NK-92 treated with Interleukin-12 subunit alpha and Interleukin-12 subunit beta, amount 100 ng/mL, for 24 hours (cell line): ENCODE measurements at regions not wholly inside any gene's neighbourhood (a gene's known extent, or its start where the extent isn't known, plus 50 kb on each side); places are given as distances from the start of the nearest gene placed in this dataset.
"Not testable (repeated sequence)": the region's sequence is repeated elsewhere in the genome, so short reads cannot be mapped to it uniquely, and the experiment has no call there.

Experiments used
- DNase-seq: peaks from one replicate; lab custom pipeline; 2025; lab: John Stamatoyannopoulos, UW

DNA sequence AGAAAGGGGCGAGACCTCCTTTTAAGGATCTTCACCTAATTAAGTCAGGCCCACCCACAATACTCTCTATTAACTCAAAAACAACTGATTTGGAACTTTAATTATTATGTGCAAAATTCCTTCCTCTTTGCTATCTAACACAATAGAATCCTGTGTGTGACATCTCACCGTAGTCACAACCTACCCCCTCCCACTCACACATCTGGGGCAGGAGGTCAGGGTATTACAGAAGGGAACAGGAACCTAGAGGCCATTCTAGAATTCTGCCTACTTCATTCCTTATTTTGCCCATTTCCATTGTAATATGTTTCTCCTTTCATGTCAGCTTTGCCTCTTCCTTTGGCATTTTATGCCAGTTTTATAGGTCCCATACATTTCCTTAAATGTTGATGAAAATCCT is 829.3 kb upstream of the ID2 start:
- DNase-seq, result no peak

DNA sequence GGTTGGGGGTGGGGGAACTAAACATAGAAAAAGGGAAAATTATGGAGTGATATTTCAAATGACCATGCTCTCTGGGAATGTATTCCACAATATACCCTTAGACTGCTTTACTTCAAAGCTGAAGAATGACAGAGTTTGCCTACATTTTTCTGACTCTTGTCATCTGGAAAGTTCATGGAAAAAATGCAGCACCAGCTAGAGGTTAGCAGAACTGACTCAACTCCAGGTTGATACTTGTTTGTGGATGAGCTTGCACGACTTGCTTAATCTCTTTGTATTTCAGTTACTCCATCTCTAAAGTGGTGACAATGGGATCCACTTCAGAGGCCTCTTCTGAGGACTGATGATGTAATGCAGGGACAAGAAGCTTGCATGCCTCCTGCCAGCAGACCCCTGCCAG is 824.0 kb upstream of the ID2 start:
- DNase-seq, result no peak

- DNase-seq, result no peak
Measured at GRCh38 chr2:7858624-7859023, 823.2 kb upstream of the ID2 start.

- no peak for DNase-seq
Measured at GRCh38 chr2:7860693-7861092, 821.2 kb upstream of the ID2 start.

DNA sequence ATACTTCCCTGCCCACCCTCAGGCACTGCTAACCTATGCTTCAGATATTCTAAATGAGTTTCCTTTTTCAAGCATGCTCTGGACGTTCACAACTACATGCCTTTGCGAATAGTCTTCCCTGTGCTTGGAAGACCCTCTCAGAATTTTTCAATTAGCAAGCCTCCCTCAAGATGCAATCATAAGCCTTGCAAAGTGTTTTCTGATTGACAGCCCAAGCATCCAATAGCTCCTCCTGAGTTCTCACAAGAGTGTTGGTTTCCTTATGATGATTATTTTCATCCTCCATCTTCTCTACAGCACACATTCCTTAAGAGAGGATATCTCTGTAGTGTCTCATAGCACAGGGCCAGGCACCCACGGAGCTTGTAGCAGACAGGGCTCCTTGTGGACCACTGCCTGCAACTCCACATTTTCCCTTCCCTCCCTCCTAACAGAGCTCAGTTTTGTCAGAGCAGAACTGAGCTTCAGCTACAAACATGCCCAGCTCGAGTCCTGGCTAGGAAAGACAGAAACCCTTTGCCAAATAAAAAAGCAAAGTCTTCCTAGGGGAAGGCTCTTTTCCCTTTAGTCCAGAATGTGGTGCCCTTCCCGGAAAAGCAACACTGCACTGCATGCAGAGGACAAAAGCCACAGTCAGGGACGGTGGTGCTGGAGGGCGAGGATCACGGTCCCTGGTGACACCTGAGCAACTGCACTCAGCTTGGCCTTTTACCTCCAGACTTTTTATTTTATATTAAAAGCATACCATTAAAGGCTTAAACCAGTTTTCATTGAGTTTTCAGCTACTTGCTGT is 819.8 kb upstream of the ID2 start:
- no peak for DNase-seq

GRCh38 chr2:7866104-7866503 is 815.8 kb upstream of the ID2 start:
- no peak for DNase-seq

DNA sequence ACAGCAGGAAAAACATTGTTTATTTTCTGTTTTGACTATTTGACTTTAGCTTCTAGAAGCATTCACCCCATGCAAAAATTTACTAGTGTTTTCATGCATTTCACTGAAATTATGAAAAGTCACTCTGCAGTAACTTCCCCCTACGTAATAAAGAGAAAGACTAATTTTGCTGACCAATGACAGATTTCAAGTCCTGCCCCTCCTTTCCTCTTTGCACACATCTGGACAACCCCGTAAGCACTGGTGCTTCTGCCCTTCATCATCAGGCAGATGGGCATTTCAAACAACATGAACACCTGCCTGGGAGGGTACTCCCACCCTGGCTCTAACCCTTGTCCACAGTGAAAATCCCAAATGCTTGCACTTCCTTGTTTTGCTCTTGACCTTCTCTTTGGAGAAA is 815.0 kb upstream of the ID2 start:
- DNase-seq, result no peak

DNA sequence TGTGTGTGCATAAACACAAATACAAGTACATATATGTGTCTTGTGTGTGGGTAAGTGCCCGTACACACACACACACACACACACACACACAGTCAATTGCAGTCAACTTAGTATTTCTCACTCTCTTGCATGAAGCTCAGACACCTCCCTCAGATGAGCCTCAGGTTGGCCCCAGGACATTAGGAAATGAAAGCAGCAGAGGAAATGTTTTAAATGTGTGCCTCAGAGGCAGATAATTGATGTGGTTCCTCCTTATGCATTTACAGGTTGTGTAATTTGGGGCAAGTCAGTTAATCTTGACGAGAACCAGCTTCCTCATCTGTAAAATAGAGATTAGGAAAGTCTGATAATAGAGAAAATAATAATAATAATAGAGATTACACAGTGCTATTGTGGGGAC is 814.0 kb upstream of the ID2 start:
- DNase-seq, result no peak

- DNase-seq, result no peak
Measured at GRCh38 chr2:7868836-7869235, 813.0 kb upstream of the ID2 start.

DNA sequence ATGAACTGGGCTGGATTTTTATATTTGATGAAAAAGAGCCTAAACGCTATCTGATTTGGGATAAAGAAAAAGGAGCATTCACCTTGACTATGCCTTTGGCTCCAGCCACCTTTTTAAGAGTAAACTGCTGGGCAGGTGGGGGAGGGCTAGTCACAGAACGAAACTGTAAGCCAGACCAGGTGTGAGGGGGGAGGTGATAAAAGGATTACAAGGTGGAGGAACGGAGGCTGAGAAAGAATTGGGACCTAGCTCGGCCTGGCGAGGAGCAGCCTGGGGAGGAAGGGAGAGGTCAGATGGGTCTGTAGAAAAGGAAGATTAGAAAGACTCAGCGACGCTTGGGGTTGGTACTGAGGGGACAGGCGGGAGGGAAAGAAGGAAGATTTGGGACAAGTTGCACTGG is 805.4 kb upstream of the ID2 start:
- DNase-seq, result not testable (repeated sequence)

DNA sequence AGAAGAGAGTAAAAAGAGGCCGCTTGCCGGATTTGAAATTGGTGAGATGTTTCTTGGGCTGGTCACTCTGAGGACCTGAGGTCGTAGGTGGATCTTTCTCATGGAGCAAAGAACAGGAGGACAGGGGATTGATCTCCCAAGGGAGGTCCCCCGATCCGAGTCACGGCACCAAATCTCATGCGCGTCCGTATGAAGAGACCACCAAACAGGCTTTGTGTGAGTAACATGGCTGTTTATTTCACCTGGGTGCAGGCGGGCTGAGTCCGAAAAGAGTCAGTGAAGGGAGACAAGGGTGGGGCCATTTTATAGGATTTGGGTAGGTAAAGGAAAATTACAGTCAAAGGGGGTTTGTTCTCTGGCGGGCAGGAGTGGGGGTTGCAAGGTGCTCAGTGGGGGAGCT is 803.6 kb upstream of the ID2 start:
- DNase-seq, result not testable (repeated sequence)

GRCh38 chr2:7878786-7879482 is 802.9 kb upstream of the ID2 start:
- DNase-seq, result no peak

- DNase-seq, result no peak
Measured at GRCh38 chr2:7879483-7879835, 802.4 kb upstream of the ID2 start.

DNA sequence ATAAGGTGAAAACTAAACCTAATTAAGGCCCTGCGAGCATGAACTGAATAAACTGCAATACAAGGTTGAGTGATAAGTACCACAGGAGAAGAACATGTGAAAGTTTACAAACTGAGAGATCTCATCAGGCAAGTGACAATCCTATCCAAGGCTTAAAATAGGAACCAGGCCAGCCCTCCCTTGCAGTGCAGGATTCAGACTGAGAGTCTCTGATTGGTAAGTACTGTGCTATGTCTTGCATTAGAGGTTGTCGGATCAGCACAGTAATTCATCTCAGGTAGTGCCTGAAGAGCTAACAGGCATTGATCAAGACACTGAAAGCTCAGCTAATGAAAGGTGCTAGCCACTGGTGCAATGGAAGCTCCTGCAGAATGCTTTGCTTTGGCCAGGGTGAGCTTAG is 801.7 kb upstream of the ID2 start:
- no peak for DNase-seq

DNA sequence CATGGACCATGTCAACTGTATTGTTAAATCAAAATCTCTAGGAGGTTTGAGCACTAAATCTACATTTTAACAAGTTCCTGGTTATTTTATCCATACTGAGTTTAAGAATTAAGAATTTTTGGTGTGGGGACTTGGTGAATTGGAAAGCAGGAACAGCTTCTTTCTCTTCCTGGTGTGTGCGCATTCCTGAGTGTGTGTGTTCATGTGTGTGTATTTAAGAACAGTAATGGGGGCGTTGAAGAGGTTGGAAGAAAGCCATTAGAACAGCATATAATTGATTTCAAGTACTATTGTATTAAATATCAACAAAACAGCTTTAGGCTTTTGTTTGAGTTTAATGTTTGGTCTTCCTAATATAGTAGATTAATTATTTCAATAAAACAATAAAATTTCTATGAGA is 801.3 kb upstream of the ID2 start:
- DNase-seq, result no peak

- no peak for DNase-seq
Measured at GRCh38 chr2:7881063-7881462, 800.8 kb upstream of the ID2 start.

- DNase-seq, result no peak
Measured at GRCh38 chr2:7881466-7881865, 800.4 kb upstream of the ID2 start.

DNA sequence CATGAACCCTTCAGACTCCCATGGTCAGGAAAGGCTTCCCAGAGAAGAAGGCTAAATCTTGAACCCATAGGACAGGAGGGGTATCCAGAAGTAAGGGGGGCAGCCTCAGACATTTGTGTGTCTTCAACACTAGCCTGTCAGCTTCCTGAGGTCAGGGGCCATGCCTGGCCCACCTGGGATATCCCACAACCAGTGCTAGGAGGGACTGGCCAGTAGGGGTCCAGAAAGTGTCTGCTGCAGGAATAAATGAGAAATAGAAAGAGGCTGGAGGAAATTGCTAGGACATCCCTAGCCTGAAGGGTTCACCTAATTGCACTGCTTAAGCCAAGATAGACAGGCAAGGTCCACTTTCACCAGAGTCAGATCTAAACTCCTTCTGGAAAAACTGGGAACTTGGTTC is 799.6 kb upstream of the ID2 start:
- DNase-seq, result no peak

DNA sequence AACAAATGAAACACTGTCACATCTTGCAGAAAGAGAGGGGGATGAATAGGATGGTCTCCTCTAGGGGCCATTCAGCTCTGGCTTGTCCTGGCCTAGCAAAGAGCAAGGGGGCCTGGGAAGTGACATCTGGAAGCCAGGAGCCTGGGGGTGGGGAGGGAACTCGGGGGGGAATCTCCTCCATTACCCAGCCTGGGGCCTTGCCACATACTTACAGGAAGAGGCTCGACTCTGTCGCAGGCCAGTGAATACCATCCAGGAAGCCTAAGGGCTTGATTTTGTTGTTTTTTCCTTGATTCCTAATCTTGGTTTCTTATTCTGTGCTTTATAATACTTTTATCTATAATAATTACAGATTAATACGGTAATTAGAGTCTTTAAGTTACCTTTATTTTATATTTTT is 797.5 kb upstream of the ID2 start:
- no peak for DNase-seq

DNA sequence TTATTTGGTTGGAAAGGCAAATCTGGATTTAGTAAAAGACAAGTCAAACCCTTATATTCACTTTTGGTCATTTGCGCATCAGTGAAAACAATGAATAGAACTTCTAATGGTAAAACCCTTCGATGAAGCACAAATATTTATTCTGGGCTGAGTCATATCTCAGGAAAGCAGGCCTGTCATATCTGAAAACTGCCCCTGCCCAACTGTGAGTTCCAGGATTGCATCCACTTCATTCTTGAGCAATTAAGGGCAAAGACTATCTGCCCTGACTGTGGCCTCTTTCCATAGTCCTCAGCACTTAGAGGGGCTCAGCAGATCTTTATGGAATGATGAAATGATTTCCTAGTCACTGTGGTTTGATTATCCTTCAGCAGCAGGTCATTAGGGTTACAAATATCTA is 795.2 kb upstream of the ID2 start:
- DNase-seq, result no peak

- DNase-seq, result no peak
Measured at GRCh38 chr2:7887441-7887840, 794.4 kb upstream of the ID2 start.

- DNase-seq, result no peak
Measured at GRCh38 chr2:7888876-7889275, 793.0 kb upstream of the ID2 start.

DNA sequence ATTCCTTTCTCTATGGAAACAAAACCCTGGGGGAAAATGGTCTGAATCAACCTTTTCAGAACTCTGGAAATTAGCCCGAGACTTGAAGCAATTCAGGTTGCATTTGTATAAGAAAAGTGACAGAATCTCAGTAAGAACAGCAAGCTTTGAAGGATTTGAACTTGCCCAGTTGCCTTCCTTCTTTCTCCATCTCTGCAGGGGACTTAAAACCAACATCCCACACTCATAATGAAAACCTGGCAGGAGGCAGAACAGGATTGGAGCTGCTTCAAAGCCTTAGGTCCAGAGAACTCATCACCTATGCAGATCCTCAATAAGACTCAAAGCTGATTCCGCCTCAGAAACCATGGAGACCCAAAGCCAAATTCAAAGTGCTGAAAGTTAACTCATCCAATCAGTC is 790.5 kb upstream of the ID2 start:
- no peak for DNase-seq

- DNase-seq, result no peak
Measured at GRCh38 chr2:7895289-7895688, 786.6 kb upstream of the ID2 start.
